ENCODE measurements at regions not wholly inside any gene's neighbourhood (a gene's known extent, or its start where the extent isn't known, plus 50 kb on each side); places are given as distances from the start of the nearest gene placed in this dataset.

- no peaks in the 10 kb centered on the region for H4K20me1 ChIP-seq (ENCODE audit: insufficient read depth, low read length)
- no peaks in the 10 kb centered on the region for H3K9me2 ChIP-seq (ENCODE audit: insufficient read depth, low read length)
- no peaks in the 10 kb centered on the region for H3K4me1 ChIP-seq (ENCODE audit: insufficient read depth, low read length, poor library complexity, severe bottlenecking)
- H3K4me2 ChIP-seq (ENCODE audit: low read length) = no peak overlapping the region
- intact Hi-C loops (cut with micrococcal nuclease; ENCODE audit: unreplicated experiment) = no loop called here
- no TSS peak for BruUV-seq (replicated peaks)
- no peak overlapping the region for H3K27ac ChIP-seq (ENCODE audit: low read depth, low read length, poor library complexity, severe bottlenecking)
- no peak for DNase-seq (ENCODE audit: low spot score)
- no peak overlapping the region for H2AFZ ChIP-seq (ENCODE audit: low read length)
- no peaks in the 10 kb centered on the region for H3K36me3 ChIP-seq (ENCODE audit: insufficient read depth, low read length)
- ChIA-PET POLR2A (no interaction called here), CTCF (ENCODE audit: unreplicated experiment) (no interaction called here)
- no peaks in the 10 kb centered on the region for H3K9me3 ChIP-seq (ENCODE audit: low read length)
- no peak overlapping the region for H3K4me3 ChIP-seq (ENCODE audit: low read depth, low read length, poor library complexity, severe bottlenecking)
- TF ChIP-seq, protein P1, sequence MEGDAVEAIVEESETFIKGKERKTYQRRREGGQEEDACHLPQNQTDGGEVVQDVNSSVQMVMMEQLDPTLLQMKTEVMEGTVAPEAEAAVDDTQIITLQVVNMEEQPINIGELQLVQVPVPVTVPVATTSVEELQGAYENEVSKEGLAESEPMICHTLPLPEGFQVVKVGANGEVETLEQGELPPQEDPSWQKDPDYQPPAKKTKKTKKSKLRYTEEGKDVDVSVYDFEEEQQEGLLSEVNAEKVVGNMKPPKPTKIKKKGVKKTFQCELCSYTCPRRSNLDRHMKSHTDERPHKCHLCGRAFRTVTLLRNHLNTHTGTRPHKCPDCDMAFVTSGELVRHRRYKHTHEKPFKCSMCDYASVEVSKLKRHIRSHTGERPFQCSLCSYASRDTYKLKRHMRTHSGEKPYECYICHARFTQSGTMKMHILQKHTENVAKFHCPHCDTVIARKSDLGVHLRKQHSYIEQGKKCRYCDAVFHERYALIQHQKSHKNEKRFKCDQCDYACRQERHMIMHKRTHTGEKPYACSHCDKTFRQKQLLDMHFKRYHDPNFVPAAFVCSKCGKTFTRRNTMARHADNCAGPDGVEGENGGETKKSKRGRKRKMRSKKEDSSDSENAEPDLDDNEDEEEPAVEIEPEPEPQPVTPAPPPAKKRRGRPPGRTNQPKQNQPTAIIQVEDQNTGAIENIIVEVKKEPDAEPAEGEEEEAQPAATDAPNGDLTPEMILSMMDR (conservative IDR thresholded peaks at IDR 0.05; ENCODE audit: low read length) = no peak
- TF ChIP-seq EZH2phosphoT487 (IDR thresholded peaks at IDR 0.05; ENCODE audit: borderline replicate concordance, low read depth, low read length) = no peak
- no peaks in the 10 kb centered on the region for H3K79me2 ChIP-seq (ENCODE audit: insufficient read depth, low read depth, low read length)
Measured at GRCh38 chr6:4464638-4465037, 311.6 kb upstream of the CDYL start.

- Histone ChIP-seq H3K79me2 (ENCODE audit: insufficient read depth, low read depth, low read length) (no peaks in the 10 kb centered on the region), H3K27ac (ENCODE audit: low read depth, low read length, poor library complexity, severe bottlenecking) (no peak overlapping the region), H4K20me1 (ENCODE audit: insufficient read depth, low read length) (no peaks in the 10 kb centered on the region), H3K9me3 (ENCODE audit: low read length) (no peaks in the 10 kb centered on the region), H3K4me3 (ENCODE audit: low read depth, low read length, poor library complexity, severe bottlenecking) (no peak overlapping the region), H2AFZ (ENCODE audit: low read length) (no peak overlapping the region), H3K4me1 (ENCODE audit: insufficient read depth, low read length, poor library complexity, severe bottlenecking) (no peaks in the 10 kb centered on the region), H3K36me3 (ENCODE audit: insufficient read depth, low read length) (no peaks in the 10 kb centered on the region), H3K4me2 (ENCODE audit: low read length) (no peak overlapping the region), H3K9me2 (ENCODE audit: insufficient read depth, low read length) (no peaks in the 10 kb centered on the region)
- CTCF ChIA-PET (ENCODE audit: unreplicated experiment) = no interaction called here
- intact Hi-C loops (cut with micrococcal nuclease; ENCODE audit: unreplicated experiment) = no loop called here
- DNase-seq (ENCODE audit: low spot score) = no peak
- POLR2A ChIA-PET = interaction anchor here (0.6 kb wide), 1 partner anchor 348 kb away, joined by 7 read pairs; no protein-coding TSS in a partner anchor
- TF ChIP-seq EZH2phosphoT487 (IDR thresholded peaks at IDR 0.05; ENCODE audit: borderline replicate concordance, low read depth, low read length) = no peak
- TF ChIP-seq, protein P1 (conservative IDR thresholded peaks at IDR 0.05; ENCODE audit: low read length) = no peak
- no TSS peak for BruUV-seq (replicated peaks)
Measured at GRCh38 chr6:4463236-4463635, 313.0 kb upstream of the CDYL start.

DNA sequence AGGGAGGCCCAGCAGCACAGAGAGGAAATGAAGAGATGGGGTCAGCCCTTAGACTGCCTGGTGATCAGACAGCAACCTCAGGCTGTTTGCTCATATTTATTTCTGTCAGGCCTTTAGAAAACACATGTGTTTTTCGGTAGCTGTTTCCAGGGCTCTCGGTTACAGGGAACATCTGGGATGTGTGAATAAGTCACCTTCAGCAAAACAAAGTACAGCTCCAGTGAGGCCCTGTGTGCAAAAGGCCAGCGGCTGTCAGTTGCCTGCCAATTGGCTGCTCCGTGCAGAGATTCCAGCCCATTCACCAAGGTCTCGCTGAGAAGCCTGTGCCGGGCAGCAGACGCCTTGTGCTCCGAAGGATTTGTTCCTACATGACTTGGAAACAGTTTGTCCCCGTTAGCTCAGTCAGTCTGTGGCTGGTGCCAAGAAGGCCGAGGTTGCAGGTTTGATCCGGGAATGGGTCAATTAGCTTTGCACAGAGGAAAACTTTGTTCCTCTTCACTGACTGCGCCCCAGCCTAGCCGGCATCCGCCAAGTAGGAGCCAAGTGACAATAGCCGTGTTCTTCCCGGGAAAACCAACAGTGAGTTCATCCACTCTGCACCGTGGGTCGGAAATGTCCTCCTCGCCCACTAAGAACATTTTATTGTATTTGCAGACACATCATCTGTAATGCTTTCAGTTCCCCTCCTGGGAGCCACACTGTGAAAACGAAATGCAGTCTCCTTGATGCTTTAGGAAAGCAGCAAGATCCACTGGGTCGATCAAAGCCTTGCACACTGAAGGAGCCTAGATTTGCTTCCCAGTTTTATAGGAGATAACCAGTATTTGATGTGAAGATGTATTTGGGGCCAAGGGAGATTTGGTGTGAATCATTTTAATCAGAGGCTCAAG is 315.4 kb upstream of the CDYL start:
- no peak overlapping the region for H3K4me3 ChIP-seq (ENCODE audit: low read depth, low read length, poor library complexity, severe bottlenecking)
- TF ChIP-seq EZH2phosphoT487 (IDR thresholded peaks at IDR 0.05; ENCODE audit: borderline replicate concordance, low read depth, low read length) = no peak
- TF ChIP-seq, protein P1 (conservative IDR thresholded peaks at IDR 0.05; ENCODE audit: low read length) = no peak
- no peaks in the 10 kb centered on the region for H3K36me3 ChIP-seq (ENCODE audit: insufficient read depth, low read length)
- no peak overlapping the region for H3K4me2 ChIP-seq (ENCODE audit: low read length)
- intact Hi-C loops (cut with micrococcal nuclease; ENCODE audit: unreplicated experiment) = no loop called here
- no peak overlapping the region for H3K27ac ChIP-seq (ENCODE audit: low read depth, low read length, poor library complexity, severe bottlenecking)
- no peak for DNase-seq (ENCODE audit: low spot score)
- no peaks in the 10 kb centered on the region for H3K4me1 ChIP-seq (ENCODE audit: insufficient read depth, low read length, poor library complexity, severe bottlenecking)
- CTCF ChIA-PET (ENCODE audit: unreplicated experiment) = no interaction called here
- no peak overlapping the region for H2AFZ ChIP-seq (ENCODE audit: low read length)
- H3K9me3 ChIP-seq (ENCODE audit: low read length) = no peaks in the 10 kb centered on the region
- no peaks in the 10 kb centered on the region for H4K20me1 ChIP-seq (ENCODE audit: insufficient read depth, low read length)
- no peaks in the 10 kb centered on the region for H3K9me2 ChIP-seq (ENCODE audit: insufficient read depth, low read length)
- no TSS peak for BruUV-seq (replicated peaks)
- no peaks in the 10 kb centered on the region for H3K79me2 ChIP-seq (ENCODE audit: insufficient read depth, low read depth, low read length)
- POLR2A ChIA-PET = no interaction called here
